NCI-H1930 (cell line): ENCODE measurements at regions not wholly inside any gene's neighbourhood (a gene's known extent, or its start where the extent isn't known, plus 50 kb on each side); places are given as distances from the start of the nearest gene placed in this dataset.

Experiments
- DNase-seq, 2 experiments: peaks; one replicate each; lab custom pipeline; 2025; lab: John Stamatoyannopoulos, UW

DNA sequence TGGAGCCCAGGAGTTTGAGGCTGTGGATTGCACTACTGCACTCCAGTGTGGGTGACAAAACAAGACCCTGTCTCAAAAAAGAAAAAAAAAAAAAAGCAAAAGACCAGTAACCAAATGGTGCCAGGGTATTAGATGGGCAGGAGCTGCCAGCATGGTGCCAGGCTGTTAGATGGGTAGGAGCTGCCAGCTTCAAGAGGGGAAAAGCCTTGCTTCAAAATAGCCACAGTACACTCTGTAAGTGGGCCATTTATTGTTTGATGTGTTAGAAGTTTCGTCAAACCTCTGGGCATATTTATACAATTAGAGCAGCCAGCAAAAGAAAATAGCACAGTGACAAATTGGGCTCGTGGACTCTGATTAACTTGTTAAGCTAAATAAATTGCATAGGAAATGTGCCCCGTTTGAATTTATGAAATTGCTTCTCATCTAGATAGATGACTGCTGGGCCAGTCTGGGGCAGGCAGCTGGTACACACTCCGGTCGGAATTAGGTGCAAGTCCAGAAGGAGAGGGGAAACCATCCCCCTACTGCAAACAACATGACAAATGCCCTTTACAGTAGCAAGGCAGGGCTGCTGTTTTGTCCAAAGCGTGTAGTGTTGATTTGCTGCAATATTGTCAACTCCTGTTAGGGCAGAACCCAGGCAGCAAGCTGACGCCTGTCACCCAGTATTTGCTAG is 126.3 kb upstream of the IRX3 start:
- no peak for DNase-seq

DNA sequence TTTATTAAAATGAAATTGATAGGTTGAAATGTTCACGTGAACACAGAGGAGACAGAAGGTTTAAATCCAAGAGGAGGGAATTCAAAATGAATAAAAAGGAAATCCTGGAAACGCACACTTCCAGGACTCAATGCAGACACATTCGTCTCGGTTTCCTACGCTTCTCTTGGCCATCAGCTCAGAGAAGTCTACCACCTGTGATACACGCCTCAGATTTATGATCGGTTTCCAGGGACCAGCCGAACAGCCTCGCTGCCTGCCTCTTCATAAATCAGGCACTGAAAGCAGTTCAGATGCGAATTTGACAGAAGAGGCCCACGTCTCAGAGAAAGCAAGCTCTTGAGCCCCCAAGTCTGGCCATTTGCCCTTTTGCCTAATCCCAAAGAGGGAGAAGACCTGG is 125.5 kb upstream of the IRX3 start:
- no peak for DNase-seq

DNA sequence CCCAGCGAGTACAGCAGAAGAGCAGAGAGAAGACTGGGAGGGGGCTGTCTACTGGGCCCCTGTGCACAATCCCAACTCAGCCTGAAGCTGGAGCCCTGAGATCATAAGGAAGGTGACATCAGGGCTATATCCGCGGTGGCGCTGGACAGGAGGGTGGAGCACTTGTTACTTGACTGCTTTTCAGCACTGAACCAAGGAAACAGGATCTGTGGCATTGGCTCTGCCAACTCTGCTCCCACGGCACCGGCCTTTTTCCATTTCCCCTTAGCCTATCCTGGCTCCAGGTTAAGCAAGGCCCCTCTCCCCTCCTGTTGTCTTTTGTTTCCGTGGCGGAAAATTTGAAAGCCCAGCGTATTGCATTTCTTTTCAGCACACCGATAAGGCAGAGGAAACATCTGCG is 125.0 kb upstream of the IRX3 start:
- no peak for DNase-seq

DNA sequence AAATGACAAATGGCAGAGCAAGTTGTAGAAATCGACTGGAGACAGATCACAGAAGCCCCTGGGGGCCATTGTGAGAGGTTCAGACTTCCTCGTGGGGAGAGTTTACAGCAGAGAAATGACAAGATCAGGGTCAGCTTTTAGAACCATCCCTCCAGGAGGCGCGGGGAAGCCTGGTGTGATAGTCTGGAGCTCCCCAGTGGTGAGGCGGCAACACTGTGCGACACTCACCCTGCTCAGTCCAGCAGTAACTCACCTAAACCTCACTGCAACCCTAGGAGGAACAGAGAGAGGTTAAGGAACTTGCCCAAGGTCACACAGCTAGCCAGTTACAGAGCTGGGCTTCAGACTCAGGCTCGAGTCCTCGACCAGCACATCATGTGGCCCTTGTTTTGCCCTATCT is 123.4 kb upstream of the IRX3 start:
- DNase-seq, result no peak

DNA sequence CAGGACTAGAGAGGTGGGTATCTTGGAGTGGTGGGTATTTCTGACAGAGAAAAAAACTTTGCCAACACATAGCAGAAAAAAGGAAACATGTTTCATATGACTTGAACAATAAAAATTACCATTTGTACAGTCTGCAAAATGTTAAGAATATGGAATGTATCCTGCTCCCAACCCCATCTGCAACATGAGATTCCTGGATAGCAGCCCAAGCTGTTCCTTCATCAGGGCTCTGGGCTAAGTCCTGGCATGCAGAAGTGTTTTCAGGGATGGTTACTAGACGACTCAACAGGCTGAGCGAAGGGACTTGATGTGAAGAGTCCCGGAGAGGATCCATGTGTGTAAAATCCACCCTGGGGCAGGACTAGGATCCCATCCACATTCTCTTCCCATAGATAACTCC is 121.0 kb upstream of the IRX3 start:
- no peak for DNase-seq

DNA sequence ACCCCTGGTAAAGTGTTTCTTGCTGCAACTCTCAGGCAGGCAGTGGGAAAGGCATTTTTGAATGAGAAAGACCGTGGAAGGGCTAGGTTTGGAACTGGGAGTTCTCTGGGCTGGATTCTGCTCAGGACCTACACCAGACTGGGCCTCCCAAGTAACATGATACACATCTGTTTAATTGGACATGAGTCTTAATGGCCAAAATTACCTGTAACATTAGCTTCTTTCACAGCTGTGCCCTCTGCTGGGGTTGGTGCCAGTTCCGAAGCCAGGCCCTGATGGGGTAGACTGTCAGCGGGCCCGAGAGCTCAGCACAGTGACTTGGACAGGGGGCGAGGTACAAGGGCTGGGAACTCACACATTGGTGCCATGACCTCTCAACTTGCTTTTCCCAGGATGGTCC is 118.9 kb upstream of the IRX3 start:
- DNase-seq, result no peak

DNA sequence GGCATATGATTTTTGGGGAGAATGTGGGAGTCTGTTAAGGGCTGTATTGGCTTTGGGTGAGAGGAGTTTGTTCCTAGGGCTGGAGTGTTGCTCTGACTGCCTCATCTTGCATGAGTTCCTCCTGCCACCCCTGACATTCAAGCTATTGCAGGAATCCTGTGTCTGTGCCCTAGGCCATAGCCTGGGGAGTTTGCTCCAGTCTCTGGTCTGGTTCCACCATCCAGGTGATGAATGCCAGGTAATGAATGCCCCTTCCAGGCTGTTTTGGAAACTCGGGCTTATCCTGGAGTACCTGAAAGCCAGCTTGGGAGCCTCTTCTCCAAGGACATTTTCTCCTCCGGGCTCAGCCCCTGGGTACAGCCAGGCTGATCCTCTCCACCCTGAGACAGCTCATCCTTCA is 117.0 kb upstream of the IRX3 start:
- DNase-seq, result no peak

DNA sequence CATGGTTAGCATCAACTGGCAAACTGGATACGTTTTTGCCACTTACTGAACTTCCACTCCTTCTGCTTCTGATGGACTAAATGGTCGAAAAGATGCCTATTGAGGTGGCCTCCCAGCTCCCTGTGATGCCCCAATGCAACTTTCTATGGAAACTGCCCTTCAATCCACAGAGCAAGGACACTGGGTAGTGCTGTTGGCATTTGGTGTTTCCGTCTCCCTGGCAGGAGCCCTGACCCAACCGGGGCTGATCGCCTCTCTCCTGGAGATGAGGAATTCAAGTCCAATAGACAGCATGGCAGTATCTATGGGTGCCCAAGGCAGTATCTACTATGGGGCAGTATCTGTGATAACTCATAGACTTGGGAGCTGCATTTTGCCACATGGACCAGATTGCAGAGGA is 116.3 kb upstream of the IRX3 start:
- DNase-seq, result no peak

DNA sequence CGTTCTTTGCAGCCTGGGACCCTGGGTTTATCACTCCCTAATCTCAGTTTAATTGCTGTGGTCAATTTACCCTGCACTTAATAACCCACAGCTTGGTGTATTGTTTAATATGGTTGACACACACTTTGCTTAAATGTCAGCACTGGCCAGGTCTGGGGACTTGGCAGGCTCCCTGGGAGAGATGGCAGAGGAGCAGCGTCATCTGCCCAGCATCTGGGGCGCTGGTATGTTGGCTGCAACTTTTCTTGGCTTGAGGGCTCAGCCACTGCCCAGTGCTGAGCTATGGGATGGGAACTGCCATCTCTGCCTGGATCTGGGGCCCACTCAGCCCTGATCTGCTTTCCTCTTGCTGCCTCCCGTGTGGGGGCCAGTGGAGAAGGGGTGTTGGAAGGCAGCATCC is 115.7 kb upstream of the IRX3 start:
- DNase-seq, result no peak

DNA sequence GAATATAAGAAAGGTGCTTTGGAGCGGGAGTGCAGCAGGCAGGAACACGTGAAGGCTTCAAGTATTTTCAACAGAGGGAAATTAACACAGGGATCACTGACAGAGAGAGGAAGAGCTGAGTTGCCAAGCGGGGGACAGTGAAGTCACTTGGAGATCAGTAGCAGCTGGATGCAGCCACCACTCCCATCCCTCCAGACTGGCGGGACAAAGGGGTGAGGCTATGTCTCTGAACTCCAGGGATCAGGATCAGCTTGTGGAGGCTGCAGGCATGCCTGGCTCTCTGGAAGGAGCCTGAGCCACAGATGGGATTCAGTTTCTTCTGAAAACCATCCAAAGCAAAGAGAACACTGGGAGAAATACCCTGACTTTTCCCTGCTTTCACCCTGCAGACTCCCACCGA is 113.7 kb upstream of the IRX3 start:
- no peak for DNase-seq

DNA sequence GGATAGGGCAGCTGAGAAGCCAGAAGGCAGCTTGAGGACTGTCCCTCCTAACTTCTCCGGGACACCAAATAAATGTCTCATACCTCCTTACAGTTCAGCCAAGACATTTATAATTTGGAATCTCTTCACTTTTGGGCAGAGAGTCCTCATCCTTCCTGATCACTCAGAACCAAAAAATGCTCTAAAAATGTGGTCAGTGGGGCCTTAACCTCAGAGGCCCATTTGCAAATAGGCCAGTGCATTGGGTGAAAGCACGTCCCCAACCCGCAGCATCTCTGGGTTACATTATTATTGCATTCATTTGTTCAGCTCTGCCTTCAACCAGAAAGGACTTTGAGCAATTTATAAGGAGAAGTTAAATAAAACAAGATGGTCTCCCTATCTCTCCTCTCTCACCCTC is 112.4 kb upstream of the IRX3 start:
- DNase-seq, result no peak

DNA sequence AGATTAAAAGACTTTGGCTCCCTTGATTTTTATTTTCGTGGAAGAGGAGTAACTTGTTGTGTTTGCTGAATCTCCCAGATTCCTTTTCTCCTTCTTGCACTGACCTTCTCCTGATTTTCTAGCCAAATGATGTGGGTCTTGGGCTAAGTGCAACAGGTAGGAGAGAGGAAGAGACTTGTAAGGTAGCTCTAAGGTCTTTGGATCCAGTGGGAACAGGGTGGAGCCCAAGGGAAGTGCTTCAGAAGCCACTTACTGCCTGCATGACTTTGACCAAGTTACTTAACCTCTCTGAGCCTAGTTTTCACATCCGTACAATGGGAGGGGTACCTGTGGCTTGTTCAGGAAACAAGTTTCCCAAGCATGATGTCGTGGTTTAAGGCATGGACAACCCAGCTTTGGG is 111.3 kb upstream of the IRX3 start:
- no peak for DNase-seq

DNA sequence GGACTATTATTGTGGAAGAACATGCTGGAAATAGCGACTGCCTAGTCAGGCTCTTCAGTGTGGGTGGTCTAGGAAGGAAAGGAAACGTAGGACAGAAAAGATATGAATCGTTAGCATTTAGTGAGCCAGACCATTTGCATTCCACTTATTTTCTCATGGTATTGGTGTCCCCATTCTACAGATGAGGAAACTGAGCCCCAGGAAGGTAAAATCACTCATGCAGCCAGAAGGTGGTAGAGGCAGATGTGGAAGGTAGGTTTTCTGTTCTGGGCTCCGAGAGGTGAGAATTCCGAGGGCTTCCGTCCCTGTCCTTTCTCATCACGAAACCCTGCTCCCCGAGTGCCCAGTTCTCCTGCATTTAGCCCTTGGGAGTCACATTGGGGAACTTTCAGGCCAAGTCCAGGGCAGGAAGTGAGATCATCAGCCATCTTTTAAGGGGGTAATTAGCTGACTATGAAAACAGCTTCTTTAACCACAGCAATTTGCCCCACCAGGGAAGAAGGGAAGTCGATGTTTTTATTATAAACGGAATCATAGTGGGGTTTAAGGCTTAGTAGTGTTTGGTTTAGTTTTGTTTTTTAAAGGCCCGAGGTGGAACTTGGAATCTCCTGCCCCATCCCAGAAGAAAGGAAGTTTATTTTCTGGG is 110.7 kb upstream of the IRX3 start:
- no peak for DNase-seq

DNA sequence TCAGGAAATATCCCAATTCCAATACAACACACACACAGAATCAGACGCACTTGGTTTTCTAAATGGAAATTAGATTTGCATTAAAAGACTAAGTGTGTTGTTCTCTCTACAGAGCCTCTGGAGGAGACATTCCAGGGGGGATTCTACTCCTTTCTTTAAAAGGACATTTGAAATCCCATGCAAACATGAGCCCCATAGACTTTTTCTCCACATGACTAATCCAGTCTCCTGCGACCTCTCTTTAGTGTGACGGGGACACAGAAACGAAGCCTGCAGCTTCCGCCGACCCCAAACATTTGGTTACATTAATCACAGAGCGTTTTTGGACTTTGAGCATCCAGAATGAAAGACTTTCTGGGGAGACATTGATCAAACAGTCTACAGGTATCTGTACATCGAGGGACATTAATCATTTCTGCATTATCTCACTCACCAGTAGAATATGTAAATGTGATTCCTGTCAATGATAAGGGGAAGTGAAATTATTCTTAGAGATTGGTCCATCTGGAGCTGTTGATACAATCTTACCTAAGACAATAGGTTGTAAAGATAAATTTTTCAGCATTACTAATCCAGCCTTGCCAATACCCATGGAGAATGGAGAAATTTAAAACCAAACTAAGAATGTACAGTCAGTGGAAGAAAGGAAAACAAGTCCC is 103.4 kb upstream of the IRX3 start:
- no peak for DNase-seq

DNA sequence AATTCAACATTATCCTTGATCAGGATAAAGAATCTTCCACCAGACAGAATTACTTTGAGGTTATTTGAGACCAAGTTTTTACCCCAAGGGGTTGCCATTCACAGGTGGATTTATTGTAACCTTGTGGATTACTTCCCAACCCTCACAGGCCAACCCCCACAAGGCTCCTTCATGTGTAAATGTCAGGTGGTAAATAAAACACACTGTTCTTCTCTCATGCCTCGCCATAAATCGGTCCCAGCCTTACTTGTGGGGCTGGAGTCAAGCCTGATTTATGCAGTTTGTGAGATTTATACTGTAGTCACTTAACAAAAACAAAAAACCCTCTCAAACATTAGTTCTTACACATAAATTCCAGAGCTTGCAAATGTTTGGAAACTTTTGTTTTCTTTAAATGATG is 98.6 kb upstream of the IRX3 start:
- no peak for DNase-seq

DNA sequence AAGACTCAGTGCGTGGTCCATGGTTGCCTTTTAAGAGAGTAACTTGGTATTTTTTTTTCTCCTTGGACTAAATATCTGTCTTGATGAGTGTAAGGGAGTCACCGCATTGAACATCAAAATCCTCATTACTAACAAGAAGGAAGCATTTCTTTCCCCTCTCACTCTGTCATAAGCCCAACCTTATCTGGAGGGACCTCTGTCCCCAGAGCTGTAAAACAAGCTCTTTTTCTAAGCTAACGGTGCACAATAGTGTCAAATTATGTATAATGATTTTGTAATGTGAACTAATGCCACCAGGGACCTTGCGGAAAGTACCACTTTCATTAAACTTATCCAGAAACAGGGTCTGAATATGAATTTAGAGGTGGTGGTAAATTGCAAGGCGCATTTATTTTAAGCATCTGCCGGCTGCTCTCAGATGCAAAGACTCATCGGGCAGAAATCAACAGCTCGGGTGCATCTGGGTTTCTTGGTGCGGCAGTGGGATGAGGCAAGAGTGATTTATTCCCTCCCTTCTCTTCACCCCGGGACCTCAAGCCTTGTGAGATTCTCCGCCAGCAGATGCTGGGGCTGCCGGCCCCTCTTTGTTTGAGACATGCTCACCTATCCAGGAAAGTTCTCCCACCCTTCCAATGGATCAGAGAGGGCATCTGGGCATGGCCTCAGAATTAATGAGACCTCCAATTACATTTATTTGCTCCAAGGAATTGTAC is 95.2 kb upstream of the IRX3 start:
- DNase-seq, result no peak

DNA sequence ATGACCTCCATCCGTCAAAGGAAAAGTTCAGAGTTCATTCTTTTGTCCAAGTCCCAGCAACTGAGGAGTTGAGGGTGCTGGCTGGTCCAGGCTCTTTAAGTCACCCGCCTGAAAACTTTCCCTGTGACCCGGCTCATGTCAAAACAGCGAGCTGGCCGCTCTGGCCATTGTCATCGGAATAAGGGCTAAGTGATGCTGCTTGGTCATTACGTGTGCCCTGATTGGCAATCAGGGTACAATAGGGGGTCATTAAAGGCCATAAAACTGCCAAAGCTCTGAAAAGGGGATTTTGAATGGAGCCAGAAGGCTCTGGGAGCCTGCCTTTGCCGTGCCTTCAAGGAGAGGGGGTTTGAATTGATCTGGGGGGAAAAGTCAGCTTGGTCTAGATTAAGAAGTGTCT is 88.5 kb upstream of the IRX3 start:
- DNase-seq, result no peak

DNA sequence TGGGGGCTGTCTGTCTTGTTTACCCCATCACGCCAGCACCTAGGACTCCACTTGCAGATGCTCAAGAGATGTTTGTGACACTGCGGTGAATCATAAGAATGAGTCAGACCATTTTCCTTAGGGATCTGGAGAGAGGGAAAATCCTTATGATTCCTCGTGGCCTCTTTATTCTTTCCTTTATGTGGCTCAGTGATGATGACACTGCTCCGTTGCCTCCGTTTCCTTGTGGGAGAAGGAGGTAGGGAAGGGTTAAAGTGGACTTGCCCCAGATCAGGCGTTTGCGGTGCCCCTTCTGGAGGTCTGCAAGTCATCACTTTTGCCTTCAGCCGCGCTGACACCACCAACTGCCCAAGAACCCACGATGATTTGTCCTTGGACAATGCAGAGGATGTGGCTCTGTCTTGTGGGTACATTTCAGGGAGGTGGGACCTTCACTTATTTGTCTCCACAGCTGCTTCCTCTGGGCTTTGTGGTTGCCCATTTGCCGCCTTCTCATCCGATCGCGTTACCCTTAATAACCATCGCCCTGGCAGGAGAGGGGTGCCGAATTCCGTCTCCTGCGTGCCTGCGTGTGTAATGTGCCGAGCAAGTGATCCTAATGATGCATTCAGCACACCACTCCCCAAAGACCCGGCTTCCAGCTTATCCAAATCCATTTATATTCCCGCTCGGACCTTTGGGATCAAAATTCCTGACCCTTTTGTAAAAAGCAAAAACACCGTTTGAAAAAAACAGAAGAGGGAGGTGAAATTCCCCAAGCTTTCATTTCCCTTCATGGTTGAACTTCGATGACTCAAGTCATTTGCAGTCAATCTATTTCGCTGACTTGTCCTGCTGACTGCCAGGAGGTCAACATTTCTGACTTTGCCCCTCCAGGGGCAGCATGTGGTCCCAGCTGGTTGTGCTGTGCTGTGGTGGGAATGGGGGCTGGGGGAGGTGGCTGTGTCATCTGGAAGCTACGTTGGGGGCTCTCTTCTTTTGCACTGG is 87.2 kb upstream of the IRX3 start:
- no peak for DNase-seq

DNA sequence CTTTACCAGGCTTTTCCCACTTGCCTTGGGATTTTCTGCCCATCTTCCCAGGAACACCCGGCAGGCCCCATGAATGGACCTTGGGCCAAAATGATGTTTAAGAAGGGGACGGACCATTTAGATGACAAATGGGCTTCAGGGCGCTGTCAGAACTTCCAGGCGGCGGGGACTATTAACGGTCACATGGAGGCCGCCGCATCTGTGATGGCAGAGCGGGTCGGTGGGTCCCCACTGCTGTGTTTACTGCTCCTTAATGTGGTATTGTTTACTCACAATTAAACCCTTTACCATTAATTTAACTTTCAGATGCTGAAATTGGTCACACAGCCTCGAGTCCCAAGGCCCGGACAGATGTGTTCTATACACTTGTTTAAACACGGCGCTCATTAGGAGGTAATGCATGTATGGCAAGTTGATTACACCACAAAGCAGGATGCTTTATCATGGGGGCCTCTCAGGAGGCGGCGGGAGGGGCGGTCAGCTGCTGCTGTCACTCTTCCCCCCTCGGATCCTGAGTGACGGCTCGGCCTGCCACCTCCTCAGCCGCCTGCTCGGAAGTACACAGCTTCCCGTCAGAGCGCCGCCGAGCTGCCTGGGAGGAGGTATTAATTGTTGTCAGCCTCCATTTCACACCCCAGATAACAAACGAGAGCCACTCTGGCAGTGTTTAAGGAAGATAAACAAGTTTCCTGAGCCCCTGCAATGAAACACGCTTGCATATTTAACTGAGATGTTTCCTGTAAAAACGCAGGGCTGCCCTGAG is 83.9 kb upstream of the IRX3 start:
- DNase-seq, result no peak

DNA sequence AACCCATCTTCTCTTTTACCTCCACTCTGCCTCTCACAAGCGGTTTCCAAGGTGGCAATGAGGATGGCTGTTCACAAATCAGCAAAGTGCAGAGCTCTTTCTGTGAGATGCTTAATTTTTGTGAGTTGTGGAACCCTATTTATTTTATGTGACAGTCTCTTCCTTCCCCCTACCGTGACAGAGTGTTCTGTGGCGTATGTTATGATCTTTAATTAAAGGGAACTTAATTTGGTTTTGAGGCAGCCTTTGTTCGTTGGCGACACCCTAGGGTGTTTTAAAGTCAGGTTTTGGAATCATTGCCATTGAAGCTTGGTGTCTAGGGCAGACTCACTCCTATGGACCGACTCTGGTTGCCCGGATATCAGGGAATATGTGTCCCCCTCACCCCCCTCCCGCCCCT is 83.3 kb upstream of the IRX3 start:
- no peak for DNase-seq

DNA sequence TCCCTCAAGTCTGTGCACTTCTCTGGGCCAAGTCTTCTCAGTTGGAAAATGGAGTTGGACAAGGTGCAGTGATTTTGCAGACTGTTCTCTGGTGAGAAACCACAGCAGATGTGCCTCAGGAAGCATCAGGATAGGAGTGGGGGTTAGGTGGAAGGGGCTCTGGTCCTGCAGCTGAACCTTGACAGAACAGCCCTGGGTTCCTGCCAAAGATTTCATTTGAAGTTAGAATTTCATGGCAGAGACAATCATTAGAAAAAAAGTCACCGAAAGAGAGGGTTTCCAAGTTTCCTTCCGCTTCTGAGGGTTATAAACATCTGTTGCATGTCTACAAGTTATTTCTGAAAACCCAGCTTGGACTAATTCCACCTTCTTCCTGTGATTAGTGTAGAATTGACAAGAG is 80.4 kb upstream of the IRX3 start:
- DNase-seq, result no peak
